WI38 (cell line): ENCODE measurements at regions not wholly inside any gene's neighbourhood (a gene's known extent, or its start where the extent isn't known, plus 50 kb on each side); places are given as distances from the start of the nearest gene placed in this dataset.

Source experiments
- H3K4me3 ChIP-seq: 2 replicates; pipeline ENCODE4 v1.5.1; 2011; ENCODE audit warnings: low read depth, mild to moderate bottlenecking, control low read depth, low read length
- CTCF ChIP-seq: IDR thresholded peaks from 2 replicates; pipeline ENCODE4 v1.5.1; 2012; ENCODE audit warnings: low read depth, mild to moderate bottlenecking, control low read depth, low read length

- H3K4me3 ChIP-seq = no peak overlapping the region
- no peak for TF ChIP-seq CTCF
These were observed 2141.0 kb upstream of the AGA start for GRCh38 chr4:179583221-179583620.

- no peak overlapping the region for H3K4me3 ChIP-seq
- TF ChIP-seq CTCF = no peak
These were observed 2141.9 kb upstream of the AGA start for GRCh38 chr4:179584101-179584500.

GRCh38 chr4:179585761-179586160 lies 2143.5 kb upstream of the AGA start:
- no peak for TF ChIP-seq CTCF
- H3K4me3 ChIP-seq = no peak overlapping the region

- no peak for TF ChIP-seq CTCF
- H3K4me3 ChIP-seq = no peak overlapping the region
These were observed 2144.2 kb upstream of the AGA start for GRCh38 chr4:179586460-179586859.

- TF ChIP-seq CTCF = no peak
- H3K4me3 ChIP-seq = no peak overlapping the region
These were observed 2153.6 kb upstream of the AGA start for GRCh38 chr4:179595671-179596410.

- no peak for TF ChIP-seq CTCF
- no peak overlapping the region for H3K4me3 ChIP-seq
These were observed 2154.4 kb upstream of the AGA start for GRCh38 chr4:179596621-179597020.

- H3K4me3 ChIP-seq = no peak overlapping the region
These were observed 2155.1 kb upstream of the AGA start for GRCh38 chr4:179597301-179597700.

More at GRCh38 chr4:179597301-179597700, 2155.1 kb upstream of the AGA start:
- TF ChIP-seq CTCF = no peak
